CD14-positive monocyte (primary cell): ENCODE measurements at regions not wholly inside any gene's neighbourhood (a gene's known extent, or its start where the extent isn't known, plus 50 kb on each side); places are given as distances from the start of the nearest gene placed in this dataset.

ENCODE experiments used
- DNase-seq, 3 donors: peaks; one replicate each; pipeline ENCODE4 v3.0.0-alpha.2; 2011 to 2022
- H2AFZ ChIP-seq: 2 replicates; pipeline ENCODE4 v1.6.0; 2012; ENCODE audit warnings: mild to moderate bottlenecking, low read depth, low read length, inconsistent platforms; ENCODE audit not compliant: insufficient read depth, poor library complexity, severe bottlenecking
- H3K27ac ChIP-seq, 2 donors: 1 replicate in 1 of 2; 2 replicates in 1 of 2; pipeline ENCODE4 v1.5.1; 2012 to 2013; ENCODE audit warnings: low read length in 2 of 2, control low read depth in 1 of 2, inconsistent platforms in 1 of 2, low read depth in 1 of 2, mild to moderate bottlenecking in 1 of 2
- H3K27me3 ChIP-seq, 2 donors: one replicate each; pipeline versions ENCODE4 v1.6.0 to v1.6.1; 2011 to 2013; ENCODE audit warnings: low read length in 2 of 2; ENCODE audit not compliant: control insufficient read depth in 2 of 2, insufficient read depth in 2 of 2
- H3K36me3 ChIP-seq, 2 donors: replicated peaks in 1 of 2; 1 replicate in 1 of 2; 2 replicates in 1 of 2; pipeline versions ENCODE4 v1.5.1 to v1.6.1; 2012 to 2013; ENCODE audit warnings: low read length in 2 of 2, control low read depth in 1 of 2, inconsistent platforms in 1 of 2, mild to moderate bottlenecking in 1 of 2; ENCODE audit not compliant: insufficient read depth in 2 of 2, control insufficient read depth in 1 of 2
- H3K4me1 ChIP-seq, 2 donors: 1 replicate in 1 of 2; 2 replicates in 1 of 2; pipeline versions ENCODE4 v1.5.1 to v1.6.1; 2012 to 2013; ENCODE audit warnings: low read length in 2 of 2, control low read depth in 1 of 2, inconsistent platforms in 1 of 2, mild to moderate bottlenecking in 1 of 2, moderate library complexity in 1 of 2; ENCODE audit not compliant: insufficient read depth in 2 of 2, control insufficient read depth in 1 of 2
- H3K4me2 ChIP-seq: replicated peaks from 2 replicates; pipeline ENCODE3; 2012; ENCODE audit warnings: low read length, moderate library complexity, mild to moderate bottlenecking; ENCODE audit not compliant: poor library complexity, severe bottlenecking; ENCODE audit errors: extremely low read depth
- H3K4me3 ChIP-seq, 3 experiments: fragments of 200-600 bp in 1 of 3; sonication (generic) in 1 of 3; replicated peaks in 1 of 3; 1 replicate in 2 of 3; 2 replicates in 1 of 3; pipeline ENCODE4 v1.5.1; 2011 to 2013; ENCODE audit warnings: low read length in 3 of 3, mild to moderate bottlenecking in 3 of 3, control low read depth in 2 of 3, low read depth in 2 of 3, inconsistent platforms in 1 of 3, moderate library complexity in 1 of 3
- H3K79me2 ChIP-seq: 2 replicates; pipeline ENCODE4 v1.6.0; 2012; ENCODE audit warnings: mild to moderate bottlenecking, control low read depth, inconsistent platforms, low read length, moderate library complexity; ENCODE audit not compliant: insufficient read depth
- H3K9ac ChIP-seq: 2 replicates; pipeline ENCODE4 v1.6.0; 2017; ENCODE audit warnings: low read length, mild to moderate bottlenecking; ENCODE audit not compliant: insufficient read depth, poor library complexity, severe bottlenecking
- H3K9me3 ChIP-seq, 2 donors: replicated peaks in 1 of 2; 1 replicate in 1 of 2; 2 replicates in 1 of 2; pipeline versions ENCODE4 v1.5.1 to v1.6.1; 2012 to 2013; ENCODE audit warnings: low read length in 2 of 2, control low read depth in 1 of 2; ENCODE audit not compliant: control insufficient read depth in 1 of 2, insufficient read depth in 1 of 2
- H4K20me1 ChIP-seq: 2 replicates; pipeline ENCODE4 v1.6.0; 2012; ENCODE audit warnings: mild to moderate bottlenecking, low read length, control low read depth, moderate library complexity; ENCODE audit not compliant: insufficient read depth
- H3K27ac Mint-ChIP-seq, 7 donors: one replicate each; pipeline ENCODE4 v1.8.0; 2020; ENCODE audit warnings: mild to moderate bottlenecking in 7 of 7, mixed read lengths in 7 of 7, moderate library complexity in 6 of 7, inconsistent platforms in 2 of 7
- H3K27me3 Mint-ChIP-seq, 3 donors: one replicate each; pipeline ENCODE4 v1.8.0; 2021 to 2022; ENCODE audit warnings: low read depth in 3 of 3, mild to moderate bottlenecking in 3 of 3, mixed read lengths in 3 of 3, moderate library complexity in 3 of 3, inconsistent platforms in 1 of 3
- H3K36me3 Mint-ChIP-seq, 2 donors: one replicate each; pipeline ENCODE4 v1.8.0; 2020; ENCODE audit warnings: mixed read lengths in 2 of 2, inconsistent platforms in 1 of 2, mild to moderate bottlenecking in 1 of 2
- H3K4me1 Mint-ChIP-seq: one replicate; pipeline ENCODE4 v1.8.0; 2020; ENCODE audit warnings: mild to moderate bottlenecking, mixed read lengths
- H3K4me3 Mint-ChIP-seq, 2 donors: one replicate each; pipeline ENCODE4 v1.8.0; 2020; ENCODE audit warnings: mild to moderate bottlenecking in 2 of 2, mixed read lengths in 2 of 2, moderate library complexity in 1 of 2
- H3K9me3 Mint-ChIP-seq, 7 donors: one replicate each; pipeline ENCODE4 v1.8.0; 2020 to 2022; ENCODE audit warnings: mixed read lengths in 7 of 7, mild to moderate bottlenecking in 6 of 7, moderate library complexity in 6 of 7, inconsistent platforms in 2 of 7
- CTCF ChIP-seq: fragments of 200-600 bp; IDR thresholded peaks from one replicate; pipeline ENCODE4 v1.8.0; 2022; ENCODE audit warnings: antibody characterized with exemption, mild to moderate bottlenecking
- WGBS: methylation state at CpG from one replicate; pipeline ENCODE4 v1.1.5; 2013; ENCODE audit warnings: missing lambda C conversion rate; ENCODE audit not compliant: insufficient coverage; 5-methylcytosine and 5-hydroxymethylcytosine counted together
- intact Hi-C, 2 donors: fragments of 100-400 bp; cut with micrococcal nuclease; formaldehyde crosslinking; loops; one replicate each; pipeline versions ENCODE4 v1.15.0 to v1.15.1; 2023

GRCh38 chr4:60759518-60760245 is 440.4 kb upstream of the ADGRL3 start:
- no peak overlapping the region for H3K4me2 ChIP-seq
- no peak overlapping the region for H3K9ac ChIP-seq
- intact Hi-C loops, result no loop called here
- H3K27me3 ChIP-seq, result no peaks in the 10 kb centered on the region
- H3K79me2 ChIP-seq, result no peaks in the 10 kb centered on the region
- DNase-seq, result no peak
- no peaks in the 10 kb centered on the region for H3K36me3 ChIP-seq
- H3K9me3 ChIP-seq, result no peaks in the 10 kb centered on the region
- TF ChIP-seq CTCF, result no peak
- no peak overlapping the region for H3K4me3 ChIP-seq
- H4K20me1 ChIP-seq, result no peaks in the 10 kb centered on the region
- no peaks in the 10 kb centered on the region for H3K4me1 Mint-ChIP-seq
- H3K27me3 Mint-ChIP-seq, result no peaks in the 10 kb centered on the region
- no peak overlapping the region for H2AFZ ChIP-seq
- H3K36me3 Mint-ChIP-seq, result no peaks in the 10 kb centered on the region
- H3K9me3 Mint-ChIP-seq, result peaks cover 0 to 5% (median 2%) of the 10 kb centered on the region in 7 donors
- 86% methylated on average over 3 of the region's 4 CpGs for WGBS
- H3K27ac ChIP-seq, result no peak overlapping the region
- no peaks in the 10 kb centered on the region for H3K4me1 ChIP-seq
- H3K4me3 Mint-ChIP-seq, result no peak overlapping the region
- H3K27ac Mint-ChIP-seq, result no peak overlapping the region

GRCh38 chr4:60780874-60781273 is 419.3 kb upstream of the ADGRL3 start:
- H3K27ac Mint-ChIP-seq, result no peak overlapping the region
- no peak overlapping the region for H3K9ac ChIP-seq

More at GRCh38 chr4:60780874-60781273, 419.3 kb upstream of the ADGRL3 start:
- Mint-ChIP-seq H3K4me1 (no peaks in the 10 kb centered on the region), H3K4me3 (no peak overlapping the region), H3K9me3 (peaks cover 0 to 1% (median 0%) of the 10 kb centered on the region in 7 donors), H3K36me3 (no peaks in the 10 kb centered on the region), H3K27me3 (no peaks in the 10 kb centered on the region)
- Histone ChIP-seq H3K4me1 (no peaks in the 10 kb centered on the region), H3K27me3 (no peaks in the 10 kb centered on the region), H4K20me1 (no peaks in the 10 kb centered on the region), H3K9me3 (no peaks in the 10 kb centered on the region), H3K36me3 (no peaks in the 10 kb centered on the region), H3K4me3 (no peak overlapping the region), H3K27ac (no peak overlapping the region), H3K79me2 (no peaks in the 10 kb centered on the region), H3K4me2 (no peak overlapping the region), H2AFZ (no peak overlapping the region)
- WGBS, result no CpG with 5 or more reads among the region's 3 CpGs
- intact Hi-C loops, result no loop called here
- no peak for TF ChIP-seq CTCF
- DNase-seq, result no peak
